ENCODE measurements at regions not wholly inside any gene's neighbourhood (a gene's known extent, or its start where the extent isn't known, plus 50 kb on each side); places are given as distances from the start of the nearest gene placed in this dataset.

GRCh38 chr11:69877235-69877634 is 58.0 kb upstream of the FGF3 start:
- TF ChIP-seq GATA2 (IDR thresholded peaks at IDR 0.05; ENCODE audit: low read depth, low read length) (no peak), GATA3 (IDR thresholded peaks at IDR 0.05; ENCODE audit: low read depth, low read length) (no peak)
